LNCaP clone FGC (cell line): ENCODE measurements at regions not wholly inside any gene's neighbourhood (a gene's known extent, or its start where the extent isn't known, plus 50 kb on each side); places are given as distances from the start of the nearest gene placed in this dataset.

ENCODE experiments used
- DNase-seq: peaks from one replicate; pipeline ENCODE4 v3.0.0-alpha.2; 2011; ENCODE audit warnings: low read depth
- H3K4me3 ChIP-seq: 2 replicates; pipeline ENCODE4 v1.5.1; 2011; ENCODE audit warnings: mild to moderate bottlenecking, low read depth, low read length, control low read depth
- CTCF ChIP-seq: IDR thresholded peaks from 2 replicates; pipeline ENCODE4 v1.5.1; 2012; ENCODE audit warnings: mild to moderate bottlenecking; ENCODE audit not compliant: control insufficient read depth, insufficient read depth; ENCODE audit errors: extremely low read depth

GRCh38 chr2:116879650-116880160, 934.8 kb upstream of the DDX18 start:
- no peak for TF ChIP-seq CTCF
- DNase-seq: no peak
- no peak overlapping the region for H3K4me3 ChIP-seq

GRCh38 chr2:116891191-116891590, 923.3 kb upstream of the DDX18 start:
- TF ChIP-seq CTCF: no peak
- H3K4me3 ChIP-seq: no peak overlapping the region
- no peak for DNase-seq

GRCh38 chr2:116911540-116911939, 903.0 kb upstream of the DDX18 start:
- H3K4me3 ChIP-seq: no peak overlapping the region
- DNase-seq: no peak
- no peak for TF ChIP-seq CTCF

- TF ChIP-seq CTCF: no peak
- no peak for DNase-seq
- H3K4me3 ChIP-seq: no peak overlapping the region
These were observed 898.8 kb upstream of the DDX18 start for GRCh38 chr2:116915673-116916072.

- DNase-seq: no peak
- no peak for TF ChIP-seq CTCF
- no peak overlapping the region for H3K4me3 ChIP-seq
These were observed 897.3 kb upstream of the DDX18 start for GRCh38 chr2:116917196-116917595.

- TF ChIP-seq CTCF: no peak
- no peak overlapping the region for H3K4me3 ChIP-seq
- no peak for DNase-seq
These were observed 895.9 kb upstream of the DDX18 start for GRCh38 chr2:116918574-116918973.

- no peak for TF ChIP-seq CTCF
- H3K4me3 ChIP-seq: no peak overlapping the region
- no peak for DNase-seq
These were observed 892.1 kb upstream of the DDX18 start for GRCh38 chr2:116922414-116922813.
